ENCODE measurements at regions not wholly inside any gene's neighbourhood (a gene's known extent, or its start where the extent isn't known, plus 50 kb on each side); places are given as distances from the start of the nearest gene placed in this dataset.

GRCh38 chr2:120953843-120954584, 218.3 kb downstream of the GLI2 start:
- no peaks in the 10 kb centered on the region for H3K36me3 Mint-ChIP-seq (ENCODE audit: insufficient read depth, unreplicated experiment)
- H3K4me1 ChIP-seq = no peaks in the 10 kb centered on the region

GRCh38 chr2:120954939-120955338, 219.3 kb downstream of the GLI2 start:
- TF ChIP-seq CTCF (IDR thresholded peaks at IDR 0.05; ENCODE audit: insufficient read depth in 1 of 2, low read depth in 1 of 2, low read length in 1 of 2, severe bottlenecking in 1 of 2, unreplicated experiment in 1 of 2) = no peak
- Histone ChIP-seq H3K27me3 (replicated peaks; ENCODE audit: control insufficient read depth, insufficient read depth, low read length) (no peaks in the 10 kb centered on the region), H3K9me3 (no peaks in the 10 kb centered on the region), H3K36me3 (ENCODE audit: control insufficient read depth, insufficient read depth, low read length) (no peaks in the 10 kb centered on the region), H3K4me1 (no peaks in the 10 kb centered on the region), H3K4me3 (ENCODE audit: low read depth, low read length) (no peak overlapping the region)
- H3K4me1 Mint-ChIP-seq (ENCODE audit: low read depth, unreplicated experiment) = peaks cover 6% of the 10 kb centered on the region
- H3K9me3 Mint-ChIP-seq (ENCODE audit: unreplicated experiment) = no peaks in the 10 kb centered on the region
- intact Hi-C loops (cut with micrococcal nuclease; ENCODE audit: unreplicated experiment) = no loop called here
- DNase-seq = no peak
- POLR2A ChIA-PET = no interaction called here
- no TSS peak for BruUV-seq (replicated peaks)
- CTCF ChIA-PET = interaction anchor here (0.5 to 1.4 kb wide), 3 partner anchors 120 to 124 kb away, joined by 3 to 4 read pairs (median 3); no protein-coding TSS in a partner anchor
- no peaks in the 10 kb centered on the region for H3K36me3 Mint-ChIP-seq (ENCODE audit: insufficient read depth, unreplicated experiment)
- H3K27me3 Mint-ChIP-seq (ENCODE audit: insufficient read depth, unreplicated experiment) = no peaks in the 10 kb centered on the region
- H3K27ac Mint-ChIP-seq (ENCODE audit: unreplicated experiment) = no peak overlapping the region
- no peak overlapping the region for H3K4me3 Mint-ChIP-seq (ENCODE audit: unreplicated experiment)

More at GRCh38 chr2:120953843-120954584, 218.3 kb downstream of the GLI2 start:
- TF ChIP-seq CTCF (IDR thresholded peaks at IDR 0.05; ENCODE audit: insufficient read depth in 1 of 2, low read depth in 1 of 2, low read length in 1 of 2, severe bottlenecking in 1 of 2, unreplicated experiment in 1 of 2) = no peak
- no peak overlapping the region for H3K4me3 ChIP-seq (ENCODE audit: low read depth, low read length)
- H3K9me3 ChIP-seq = no peaks in the 10 kb centered on the region
- BruUV-seq (replicated peaks) = no TSS peak
- Mint-ChIP-seq H3K27me3 (ENCODE audit: insufficient read depth, unreplicated experiment) (no peaks in the 10 kb centered on the region), H3K4me1 (ENCODE audit: low read depth, unreplicated experiment) (peaks cover 6% of the 10 kb centered on the region), H3K27ac (ENCODE audit: unreplicated experiment) (no peak overlapping the region), H3K4me3 (ENCODE audit: unreplicated experiment) (no peak overlapping the region), H3K9me3 (ENCODE audit: unreplicated experiment) (no peaks in the 10 kb centered on the region)
- no peaks in the 10 kb centered on the region for H3K36me3 ChIP-seq (ENCODE audit: control insufficient read depth, insufficient read depth, low read length)
- CTCF ChIA-PET = interaction anchor here (0.5 to 1.4 kb wide), 5 partner anchors 118 to 125 kb away, joined by 3 to 4 read pairs (median 3); no protein-coding TSS in a partner anchor
- POLR2A ChIA-PET = interaction anchor here (0.5 kb wide), 1 partner anchor 269 kb away, joined by 16 read pairs; no protein-coding TSS in a partner anchor
- intact Hi-C loops (cut with micrococcal nuclease; ENCODE audit: unreplicated experiment) = no loop called here
- no peak for DNase-seq
- H3K27me3 ChIP-seq (replicated peaks; ENCODE audit: control insufficient read depth, insufficient read depth, low read length) = no peaks in the 10 kb centered on the region

GRCh38 chr2:120955427-120955826, 219.8 kb downstream of the GLI2 start:
- intact Hi-C loops (cut with micrococcal nuclease; ENCODE audit: unreplicated experiment) = no loop called here
- H3K4me1 Mint-ChIP-seq (ENCODE audit: low read depth, unreplicated experiment) = peaks cover 6% of the 10 kb centered on the region
- no peaks in the 10 kb centered on the region for H3K36me3 Mint-ChIP-seq (ENCODE audit: insufficient read depth, unreplicated experiment)
- no peak for TF ChIP-seq CTCF (IDR thresholded peaks at IDR 0.05; ENCODE audit: insufficient read depth in 1 of 2, low read depth in 1 of 2, low read length in 1 of 2, severe bottlenecking in 1 of 2, unreplicated experiment in 1 of 2)
- no TSS peak for BruUV-seq (replicated peaks)
- H3K4me3 Mint-ChIP-seq (ENCODE audit: unreplicated experiment) = no peak overlapping the region
- Histone ChIP-seq H3K4me3 (ENCODE audit: low read depth, low read length) (no peak overlapping the region), H3K4me1 (no peaks in the 10 kb centered on the region), H3K36me3 (ENCODE audit: control insufficient read depth, insufficient read depth, low read length) (no peaks in the 10 kb centered on the region), H3K9me3 (no peaks in the 10 kb centered on the region), H3K27me3 (replicated peaks; ENCODE audit: control insufficient read depth, insufficient read depth, low read length) (no peaks in the 10 kb centered on the region)
- ChIA-PET CTCF (interaction anchor here (0.6 kb wide), 1 partner anchor 119 kb away, joined by 3 read pairs; no protein-coding TSS in a partner anchor), POLR2A (no interaction called here)
- H3K27me3 Mint-ChIP-seq (ENCODE audit: insufficient read depth, unreplicated experiment) = no peaks in the 10 kb centered on the region
- H3K9me3 Mint-ChIP-seq (ENCODE audit: unreplicated experiment) = no peaks in the 10 kb centered on the region
- no peak for DNase-seq
- H3K27ac Mint-ChIP-seq (ENCODE audit: unreplicated experiment) = no peak overlapping the region

All from Caco-2 (cell line).